OCI-LY1 (cell line): ENCODE measurements at regions not wholly inside any gene's neighbourhood (a gene's known extent, or its start where the extent isn't known, plus 50 kb on each side); places are given as distances from the start of the nearest gene placed in this dataset.

Experiments
- EZH2 ChIP-seq: fragments of 200-600 bp; sonication (generic), shearing (Covaris generic); IDR thresholded peaks from 2 replicates; pipeline ENCODE4 v1.8.0; 2017; ENCODE audit warnings: borderline replicate concordance, mixed run types, mild to moderate bottlenecking, antibody characterized with exemption, low read length, moderate library complexity, mixed read lengths
- TF ChIP-seq, protein P1 (sequence below): fragments of 200-600 bp; sonication (generic), shearing (Covaris generic); IDR thresholded peaks from 2 replicates; pipeline ENCODE4 v1.5.1; 2017; ENCODE audit warnings: mild to moderate bottlenecking, antibody characterized with exemption, low read length, moderate library complexity, mixed read lengths

- TF ChIP-seq, protein P1, sequence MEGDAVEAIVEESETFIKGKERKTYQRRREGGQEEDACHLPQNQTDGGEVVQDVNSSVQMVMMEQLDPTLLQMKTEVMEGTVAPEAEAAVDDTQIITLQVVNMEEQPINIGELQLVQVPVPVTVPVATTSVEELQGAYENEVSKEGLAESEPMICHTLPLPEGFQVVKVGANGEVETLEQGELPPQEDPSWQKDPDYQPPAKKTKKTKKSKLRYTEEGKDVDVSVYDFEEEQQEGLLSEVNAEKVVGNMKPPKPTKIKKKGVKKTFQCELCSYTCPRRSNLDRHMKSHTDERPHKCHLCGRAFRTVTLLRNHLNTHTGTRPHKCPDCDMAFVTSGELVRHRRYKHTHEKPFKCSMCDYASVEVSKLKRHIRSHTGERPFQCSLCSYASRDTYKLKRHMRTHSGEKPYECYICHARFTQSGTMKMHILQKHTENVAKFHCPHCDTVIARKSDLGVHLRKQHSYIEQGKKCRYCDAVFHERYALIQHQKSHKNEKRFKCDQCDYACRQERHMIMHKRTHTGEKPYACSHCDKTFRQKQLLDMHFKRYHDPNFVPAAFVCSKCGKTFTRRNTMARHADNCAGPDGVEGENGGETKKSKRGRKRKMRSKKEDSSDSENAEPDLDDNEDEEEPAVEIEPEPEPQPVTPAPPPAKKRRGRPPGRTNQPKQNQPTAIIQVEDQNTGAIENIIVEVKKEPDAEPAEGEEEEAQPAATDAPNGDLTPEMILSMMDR, result no peak
- TF ChIP-seq EZH2, result no peak
These were observed 309.0 kb downstream of the IRX1 start for GRCh38 chr5:3904584-3904983.
